IMR-90 (cell line): ENCODE measurements at regions not wholly inside any gene's neighbourhood (a gene's known extent, or its start where the extent isn't known, plus 50 kb on each side); places are given as distances from the start of the nearest gene placed in this dataset.

Source experiments
- CEBPB ChIP-seq: IDR thresholded peaks from 2 replicates; pipeline ENCODE4 v1.6.1; 2012; ENCODE audit warnings: low read depth, low read length, improper control_type of control experiment
- CHD1 ChIP-seq: IDR thresholded peaks from 2 replicates; pipeline ENCODE4 v1.6.1; 2012; ENCODE audit warnings: low read depth, low read length, improper control_type of control experiment
- CTCF ChIP-seq: conservative IDR thresholded peaks from 2 replicates; pipeline ENCODE4 v1.5.1; 2012; ENCODE audit warnings: mild to moderate bottlenecking, low read depth, low read length, improper control_type of control experiment
- FOS ChIP-seq: fragments of 150-350 bp; IDR thresholded peaks from 2 replicates; pipeline ENCODE4 v1.6.1; 2016; ENCODE audit warnings: low read depth, low read length
- MAFK ChIP-seq: IDR thresholded peaks from 2 replicates; pipeline ENCODE4 v1.6.1; 2012; ENCODE audit warnings: low read depth, low read length, improper control_type of control experiment
- MXI1 ChIP-seq: IDR thresholded peaks from 2 replicates; pipeline ENCODE4 v1.6.1; 2012; ENCODE audit warnings: low read depth, mild to moderate bottlenecking, low read length, moderate library complexity, borderline replicate concordance
- POLR2A ChIP-seq: IDR thresholded peaks from 2 replicates; pipeline ENCODE4 v1.6.1; 2012; ENCODE audit warnings: mild to moderate bottlenecking, low read depth, low read length
- RAD21 ChIP-seq: IDR thresholded peaks from 2 replicates; pipeline ENCODE4 v1.6.1; 2012; ENCODE audit warnings: low read length, improper control_type of control experiment
- RFX5 ChIP-seq: IDR thresholded peaks from 2 replicates; pipeline ENCODE4 v1.8.0; 2012; ENCODE audit warnings: low read depth, mild to moderate bottlenecking, low read length, moderate library complexity
- SMC3 ChIP-seq: fragments of 150-350 bp; IDR thresholded peaks from 2 replicates; pipeline ENCODE4 v1.6.1; 2016; ENCODE audit warnings: low read depth, mild to moderate bottlenecking, antibody characterized with exemption, low read length, moderate library complexity
- USF2 ChIP-seq: fragments of 150-350 bp; IDR thresholded peaks from 2 replicates; pipeline ENCODE4 v1.6.1; 2017; ENCODE audit warnings: mild to moderate bottlenecking, antibody characterized with exemption, low read length, low read depth

GRCh38 chr16:86079255-86079885 is 180.4 kb downstream of the IRF8 start:
- TF ChIP-seq POLR2A (no peak), CTCF (no peak), RAD21 (no peak), RFX5 (no peak), CEBPB (no peak), MAFK (no peak), FOS (no peak), CHD1 (no peak), MXI1 (no peak), SMC3 (no peak), USF2 (no peak)
